ENCODE measurements at regions not wholly inside any gene's neighbourhood (a gene's known extent, or its start where the extent isn't known, plus 50 kb on each side); places are given as distances from the start of the nearest gene placed in this dataset.
"Not testable (repeated sequence)": the region's sequence is repeated elsewhere in the genome, so short reads cannot be mapped to it uniquely, and the experiment has no call there.

GRCh38 chr4:81595798-81596610 lies 124.3 kb upstream of the RASGEF1B start:
- DNase-seq (ENCODE audit: low spot score), result no peak

GRCh38 chr4:81595287-81595686 lies 123.6 kb upstream of the RASGEF1B start:
- DNase-seq (ENCODE audit: low spot score), result no peak

GRCh38 chr4:81594490-81595159 lies 122.9 kb upstream of the RASGEF1B start:
- no peak for DNase-seq (ENCODE audit: low spot score)

- no peak for DNase-seq (ENCODE audit: low spot score)
Measured at GRCh38 chr4:81592701-81593100, 121.0 kb upstream of the RASGEF1B start.

GRCh38 chr4:81590596-81590995 lies 118.9 kb upstream of the RASGEF1B start:
- DNase-seq (ENCODE audit: low spot score), result no peak

GRCh38 chr4:81589262-81589661 lies 117.6 kb upstream of the RASGEF1B start:
- DNase-seq (ENCODE audit: low spot score), result no peak

GRCh38 chr4:81586706-81587105 lies 115.0 kb upstream of the RASGEF1B start:
- DNase-seq (ENCODE audit: low spot score), result no peak

- not testable (repeated sequence) for DNase-seq (ENCODE audit: low spot score)
Measured at GRCh38 chr4:81580994-81581374, 109.3 kb upstream of the RASGEF1B start.

- DNase-seq (ENCODE audit: low spot score), result no peak
Measured at GRCh38 chr4:81580346-81580993, 108.8 kb upstream of the RASGEF1B start.

- DNase-seq (ENCODE audit: low spot score), result no peak
Measured at GRCh38 chr4:81577392-81577791, 105.7 kb upstream of the RASGEF1B start.

- DNase-seq (ENCODE audit: low spot score), result no peak
Measured at GRCh38 chr4:81574991-81575390, 103.3 kb upstream of the RASGEF1B start.

GRCh38 chr4:81573840-81574239 lies 102.1 kb upstream of the RASGEF1B start:
- no peak for DNase-seq (ENCODE audit: low spot score)

GRCh38 chr4:81572402-81572801 lies 100.7 kb upstream of the RASGEF1B start:
- DNase-seq (ENCODE audit: low spot score), result no peak

- no peak for DNase-seq (ENCODE audit: low spot score)
Measured at GRCh38 chr4:81571105-81571504, 99.4 kb upstream of the RASGEF1B start.

- DNase-seq (ENCODE audit: low spot score), result no peak
Measured at GRCh38 chr4:81566161-81566591, 94.5 kb upstream of the RASGEF1B start.

GRCh38 chr4:81565142-81565870 lies 93.6 kb upstream of the RASGEF1B start:
- no peak for DNase-seq (ENCODE audit: low spot score)

GRCh38 chr4:81564025-81564424 lies 92.3 kb upstream of the RASGEF1B start:
- no peak for DNase-seq (ENCODE audit: low spot score)

- peak; percentile 31 for DNase-seq (ENCODE audit: low spot score)
Measured at GRCh38 chr4:81562093-81562492, 90.4 kb upstream of the RASGEF1B start.

- no peak for DNase-seq (ENCODE audit: low spot score)
Measured at GRCh38 chr4:81557306-81557705, 85.6 kb upstream of the RASGEF1B start.

- no peak for DNase-seq (ENCODE audit: low spot score)
Measured at GRCh38 chr4:81555489-81555888, 83.8 kb upstream of the RASGEF1B start.

- DNase-seq (ENCODE audit: low spot score), result no peak
Measured at GRCh38 chr4:81552086-81552485, 80.4 kb upstream of the RASGEF1B start.

GRCh38 chr4:81550388-81550859 lies 78.7 kb upstream of the RASGEF1B start:
- DNase-seq (ENCODE audit: low spot score), result no peak

Measured in CD4-positive, alpha-beta T cell treated with Interleukin-6 at 100 ng/mL for 8 hours (primary cell).